Hepatocyte (in vitro differentiated cells): ENCODE measurements at regions not wholly inside any gene's neighbourhood (a gene's known extent, or its start where the extent isn't known, plus 50 kb on each side); places are given as distances from the start of the nearest gene placed in this dataset.

Experiments used
- CTCF ChIP-seq: fragments of 200-600 bp; sonication (generic); IDR thresholded peaks from 2 replicates; pipeline ENCODE4 v1.5.1; 2016; ENCODE audit warnings: antibody characterized with exemption, mild to moderate bottlenecking; ENCODE audit not compliant: poor library complexity
- EZH2 ChIP-seq: fragments of 200-600 bp; sonication (generic); IDR thresholded peaks from 2 replicates; pipeline ENCODE4 v1.6.1; 2016; ENCODE audit warnings: antibody characterized with exemption, mild to moderate bottlenecking, borderline replicate concordance
- EZH2phosphoT487 ChIP-seq: fragments of 200-600 bp; sonication (generic); IDR thresholded peaks from one replicate; pipeline ENCODE4 v1.6.1; 2018; ENCODE audit warnings: antibody characterized with exemption, mild to moderate bottlenecking, low read depth, moderate library complexity; ENCODE audit not compliant: unreplicated experiment, severe bottlenecking

- TF ChIP-seq EZH2: no peak
- TF ChIP-seq CTCF: no peak
- TF ChIP-seq EZH2phosphoT487: no peak
Observed at GRCh38 chr4:89551191-89551590, 243.6 kb upstream of the GPRIN3 start.
